Lower leg skin (tissue), 3 donors: ENCODE measurements at regions not wholly inside any gene's neighbourhood (a gene's known extent, or its start where the extent isn't known, plus 50 kb on each side); places are given as distances from the start of the nearest gene placed in this dataset.

Experiments
- POLR2A ChIP-seq, 2 donors: fragments of 450-650 bp; IDR thresholded peaks; one replicate each; pipeline ENCODE4 v1.6.1; 2016 to 2017; ENCODE audit warnings: antibody characterized with exemption in 2 of 2, mild to moderate bottlenecking in 1 of 2, moderate library complexity in 1 of 2
- TF ChIP-seq, protein P1 (sequence below), 3 donors: fragments of 450-650 bp; IDR thresholded peaks; one replicate each; pipeline ENCODE4 v1.5.1; 2016; ENCODE audit warnings: antibody characterized with exemption in 3 of 3, mild to moderate bottlenecking in 3 of 3, moderate library complexity in 2 of 3

DNA sequence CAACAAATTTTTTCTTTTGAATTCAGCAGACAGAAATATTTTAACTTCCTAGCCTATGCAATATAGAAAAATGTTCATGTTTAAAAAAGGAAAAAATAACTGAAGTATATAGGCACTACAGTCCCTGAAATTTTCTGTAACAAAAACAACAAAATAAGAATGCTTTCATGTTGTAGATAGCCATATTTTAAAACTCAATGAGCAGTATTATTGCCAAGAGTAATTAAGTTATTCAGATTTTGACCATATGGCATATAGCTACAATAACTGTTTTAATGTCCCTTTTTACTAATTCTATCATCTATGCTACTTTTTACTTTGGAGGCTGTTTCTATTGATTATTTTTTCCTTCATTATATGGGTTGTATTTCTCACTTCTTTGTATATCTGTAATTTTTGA lies 283.3 kb upstream of the RIMS1 start:
- TF ChIP-seq, protein P1, sequence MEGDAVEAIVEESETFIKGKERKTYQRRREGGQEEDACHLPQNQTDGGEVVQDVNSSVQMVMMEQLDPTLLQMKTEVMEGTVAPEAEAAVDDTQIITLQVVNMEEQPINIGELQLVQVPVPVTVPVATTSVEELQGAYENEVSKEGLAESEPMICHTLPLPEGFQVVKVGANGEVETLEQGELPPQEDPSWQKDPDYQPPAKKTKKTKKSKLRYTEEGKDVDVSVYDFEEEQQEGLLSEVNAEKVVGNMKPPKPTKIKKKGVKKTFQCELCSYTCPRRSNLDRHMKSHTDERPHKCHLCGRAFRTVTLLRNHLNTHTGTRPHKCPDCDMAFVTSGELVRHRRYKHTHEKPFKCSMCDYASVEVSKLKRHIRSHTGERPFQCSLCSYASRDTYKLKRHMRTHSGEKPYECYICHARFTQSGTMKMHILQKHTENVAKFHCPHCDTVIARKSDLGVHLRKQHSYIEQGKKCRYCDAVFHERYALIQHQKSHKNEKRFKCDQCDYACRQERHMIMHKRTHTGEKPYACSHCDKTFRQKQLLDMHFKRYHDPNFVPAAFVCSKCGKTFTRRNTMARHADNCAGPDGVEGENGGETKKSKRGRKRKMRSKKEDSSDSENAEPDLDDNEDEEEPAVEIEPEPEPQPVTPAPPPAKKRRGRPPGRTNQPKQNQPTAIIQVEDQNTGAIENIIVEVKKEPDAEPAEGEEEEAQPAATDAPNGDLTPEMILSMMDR (IDR thresholded peaks at IDR 0.05) = no peak
- TF ChIP-seq POLR2A (IDR thresholded peaks at IDR 0.05) = no peak
